GM21360 (cell line): ENCODE measurements at regions not wholly inside any gene's neighbourhood (a gene's known extent, or its start where the extent isn't known, plus 50 kb on each side); places are given as distances from the start of the nearest gene placed in this dataset.
"Not testable (repeated sequence)": the region's sequence is repeated elsewhere in the genome, so short reads cannot be mapped to it uniquely, and the experiment has no call there.

Experiments used
- ATAC-seq: cut with Tn5 transposase; IDR thresholded peaks from one replicate; pipeline ENCODE4 v1.9.1; 2021; ENCODE audit warnings: mild to moderate bottlenecking, moderate library complexity; ENCODE audit not compliant: unreplicated experiment

- no peak for ATAC-seq
Measured at GRCh38 chr10:22086730-22087401, 83.3 kb upstream of the DNAJC1 start.

DNA sequence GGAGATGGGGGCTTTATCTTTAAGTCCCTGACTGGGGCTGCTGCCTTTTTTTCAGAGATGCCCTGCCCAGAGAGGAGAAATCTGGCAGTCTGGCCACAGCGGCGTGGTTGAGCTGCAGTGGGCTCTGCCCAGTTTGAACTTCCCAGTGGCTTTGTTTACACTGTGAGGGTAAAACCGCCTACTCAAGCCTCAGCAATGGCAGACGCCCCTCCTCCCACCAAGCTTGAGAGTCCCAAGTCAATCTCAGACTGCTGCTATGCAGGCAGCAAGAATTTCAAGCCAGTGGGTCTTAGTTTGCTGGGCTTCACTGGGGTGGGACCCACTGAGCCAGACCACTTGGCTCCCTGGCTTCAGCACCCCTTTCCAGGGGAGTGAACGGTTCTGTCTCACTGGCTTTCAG is 76.4 kb upstream of the DNAJC1 start:
- not testable (repeated sequence) for ATAC-seq

DNA sequence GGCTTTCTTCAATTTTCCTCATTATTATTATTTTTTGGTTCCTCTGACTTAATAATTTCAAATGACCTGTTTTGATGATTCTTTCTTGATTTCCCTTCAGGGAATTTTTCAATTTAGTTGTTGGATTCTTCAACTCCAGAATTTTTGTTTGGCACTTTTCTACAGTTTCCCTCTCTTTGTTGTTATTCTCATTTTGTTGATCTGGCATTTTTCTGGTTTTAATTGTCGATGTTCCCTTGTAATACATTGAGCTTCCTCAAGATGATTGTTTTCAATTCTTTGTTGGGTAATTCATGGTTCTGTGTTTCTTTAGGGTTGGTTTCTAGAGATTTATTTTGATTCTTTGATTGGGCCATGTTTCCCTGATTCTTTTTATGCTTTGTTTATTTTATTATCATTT is 67.8 kb upstream of the DNAJC1 start:
- ATAC-seq = no peak

DNA sequence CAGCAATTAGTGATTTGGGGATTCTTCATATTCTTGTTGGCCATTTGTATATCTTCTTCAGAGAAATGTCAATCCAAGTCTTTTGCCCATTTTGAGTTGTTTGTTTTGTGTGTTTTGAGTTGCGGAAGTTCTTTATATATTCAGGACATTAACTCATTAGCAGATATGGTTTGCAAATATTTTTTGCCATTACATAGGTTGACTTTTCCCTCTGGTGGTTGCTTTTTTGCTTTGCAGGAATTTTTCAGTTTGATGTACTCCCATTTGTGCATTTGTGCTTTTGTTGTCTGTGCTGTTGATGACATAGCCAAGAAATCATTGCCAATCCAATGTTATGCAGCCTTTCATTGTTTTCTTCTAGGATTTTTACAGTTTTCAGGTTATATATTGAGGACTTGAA is 63.6 kb upstream of the DNAJC1 start:
- no peak for ATAC-seq

- ATAC-seq = not testable (repeated sequence)
Measured at GRCh38 chr10:22060984-22061383, 57.5 kb upstream of the DNAJC1 start.

DNA sequence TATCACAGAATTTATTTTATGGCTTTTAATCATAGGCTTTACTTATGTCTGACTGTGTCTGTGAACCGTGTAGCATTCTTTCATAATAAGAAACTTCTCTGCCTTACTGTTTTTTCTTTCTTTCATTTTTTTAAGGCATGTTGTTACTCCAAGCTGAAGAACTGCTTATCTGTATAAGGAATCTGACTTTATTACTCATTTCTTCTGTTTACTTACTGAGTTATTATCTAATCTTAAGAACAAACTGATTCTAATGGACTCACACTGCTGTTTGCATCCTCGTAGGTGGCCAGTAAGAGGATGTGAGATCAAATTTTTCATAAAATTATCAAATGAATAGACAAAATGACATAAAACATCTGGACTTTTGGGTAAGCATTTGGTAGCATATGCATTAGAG is 54.7 kb upstream of the DNAJC1 start:
- no peak for ATAC-seq

DNA sequence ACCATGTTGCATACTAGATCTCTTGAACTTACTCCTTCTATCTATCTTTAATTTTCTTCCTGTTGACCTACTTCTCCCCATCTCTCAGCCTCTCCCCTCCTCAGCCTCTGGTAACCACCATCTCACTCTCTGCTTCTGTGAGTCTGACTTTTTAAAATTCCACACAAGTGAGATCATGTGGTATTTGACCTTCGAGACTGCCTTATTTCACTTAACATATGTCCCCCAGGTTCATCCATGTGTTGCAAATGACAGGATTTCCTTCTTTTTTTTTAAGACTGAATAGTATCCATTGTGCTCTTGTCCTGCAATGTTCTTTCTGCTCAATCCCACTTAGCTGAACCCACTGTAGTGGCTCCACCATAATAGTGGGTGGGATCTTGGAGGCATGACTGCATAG is 51.4 kb upstream of the DNAJC1 start:
- ATAC-seq = no peak
